Pancreas (tissue), 10 donors: ENCODE measurements at regions not wholly inside any gene's neighbourhood (a gene's known extent, or its start where the extent isn't known, plus 50 kb on each side); places are given as distances from the start of the nearest gene placed in this dataset.

ENCODE experiments used
- ATAC-seq, 4 donors: fragments of 200-7000 bp; cut with Tn5 transposase; one replicate each; pipeline versions ENCODE4 v1.8.0 to v1.9.1; 2020; ENCODE audit warnings: mild to moderate bottlenecking in 4 of 4, moderate library complexity in 4 of 4
- DNase-seq, 6 donors: peaks; one replicate each; pipeline ENCODE4 v3.0.0-alpha.2; 2020
- FAIRE-seq: peaks from 2 replicates; lab custom pipeline; 2012; peaks lifted over from hg19 to GRCh38; lab: Jason Lieb, UNC
- H3K27ac ChIP-seq, 4 donors: fragments of 200-600 bp; sonication (generic); 1 replicate in 3 of 4; 2 replicates in 1 of 4; pipeline versions ENCODE4 v1.5.0 to v1.8.0; 2020
- H3K27me3 ChIP-seq, 4 donors: fragments of 200-600 bp; one replicate each; pipeline ENCODE4 v1.8.0; 2021
- H3K36me3 ChIP-seq, 3 donors: fragments of 200-600 bp; sonication (generic) in 1 of 3; one replicate each; pipeline versions ENCODE4 v1.5.0 to v1.8.0; 2020 to 2021
- H3K4me1 ChIP-seq, 3 donors: fragments of 200-600 bp; one replicate each; pipeline ENCODE4 v1.8.0; 2021
- H3K4me3 ChIP-seq, 4 donors: fragments of 200-600 bp; sonication (generic) in 2 of 4; one replicate each; pipeline versions ENCODE4 v1.5.0 to v1.8.0; 2020 to 2021
- H3K9me3 ChIP-seq, 4 donors: fragments of 200-600 bp; one replicate each; pipeline ENCODE4 v1.8.0; 2021
- WGBS, 2 donors: extraction: QIAGEN DNeasy Blood & Tissue Kit; methylation state at CpG; one replicate each; pipeline ENCODE4 v1.1.7; 2013; 5-methylcytosine and 5-hydroxymethylcytosine counted together
- intact Hi-C, 3 donors: fragments of 100-400 bp; cut with DNase I; formaldehyde crosslinking; loops; one replicate each; pipeline versions ENCODE4 v1.11.1 to v1.14.2; 2022
- TF ChIP-seq, protein P1 (sequence below), 4 donors: fragments of 200-600 bp; sonication (generic) in 3 of 4; IDR thresholded peaks; one replicate each; pipeline versions ENCODE4 v1.5.0 to v1.8.0; 2021; ENCODE audit warnings: antibody characterized with exemption in 4 of 4
- donor health status: healthy with polysubstance abuse.
- donor health status: DM: no; HTN: no; CAD: no; lungs with moderate emphysema.
- donor health status: DM: no; HTN: no; CAD: no.
- donor health status: control.
- donor health status: control.
- donor health status: Bipolar disorder and iron deficiency.
- donor health status: DM: yes; HTN: yes; CAD: no.
- donor health status: DM: no; HTN: no; CAD: no.
- donor health status: DM: no; HTN: no; CAD: no.
- donor health status: DM: yes; HTN: yes; CAD: no.

DNA sequence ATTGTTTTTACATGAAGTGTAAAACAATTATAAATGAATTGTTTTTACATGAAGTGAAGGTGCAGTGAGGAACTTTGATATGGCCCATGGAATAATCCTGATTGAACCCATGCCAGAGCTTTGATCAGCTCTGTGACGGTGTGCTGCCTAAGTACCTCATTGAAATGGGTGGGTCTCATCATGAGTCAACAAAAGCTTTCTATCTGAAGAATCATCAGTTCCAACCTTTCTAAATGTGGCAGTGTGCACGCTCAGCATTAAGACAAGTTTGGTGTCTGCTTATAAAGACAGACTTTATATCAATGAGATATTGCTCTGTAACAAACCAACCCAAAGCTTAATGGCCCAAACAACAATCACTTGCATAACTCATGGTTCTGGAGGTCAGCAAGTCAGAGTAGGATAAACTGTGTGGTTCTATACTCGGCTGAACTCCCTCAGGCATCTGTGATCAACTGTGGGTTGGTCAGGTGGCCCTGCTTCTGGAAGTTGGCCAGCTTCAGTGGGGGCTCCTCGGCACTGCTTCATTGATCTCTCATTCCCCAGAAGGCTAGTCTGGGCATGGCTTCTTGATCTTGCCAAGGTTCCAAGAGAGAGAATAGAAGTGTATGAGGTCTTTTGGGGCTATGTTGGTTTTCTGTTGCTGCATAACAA, 258.0 kb downstream of the LTN1 start:
- 74 to 80% methylated on average over 4 of the region's 4 CpGs for WGBS, 2 donors
- intact Hi-C loops = loop anchor here in 1 of 3 donors (10.0 kb wide), 1 partner anchor 210 kb away; no protein-coding TSS in a partner anchor
- ATAC-seq (no peak), DNase-seq (no peak), FAIRE-seq (no peak)
- no peaks in the 10 kb centered on the region for H3K4me1 ChIP-seq
- no peaks in the 10 kb centered on the region for H3K27me3 ChIP-seq
- H3K4me3 ChIP-seq = no peak overlapping the region
- H3K9me3 ChIP-seq = no peaks in the 10 kb centered on the region
- no peak overlapping the region for H3K27ac ChIP-seq
- H3K36me3 ChIP-seq = no peaks in the 10 kb centered on the region
- TF ChIP-seq, protein P1, sequence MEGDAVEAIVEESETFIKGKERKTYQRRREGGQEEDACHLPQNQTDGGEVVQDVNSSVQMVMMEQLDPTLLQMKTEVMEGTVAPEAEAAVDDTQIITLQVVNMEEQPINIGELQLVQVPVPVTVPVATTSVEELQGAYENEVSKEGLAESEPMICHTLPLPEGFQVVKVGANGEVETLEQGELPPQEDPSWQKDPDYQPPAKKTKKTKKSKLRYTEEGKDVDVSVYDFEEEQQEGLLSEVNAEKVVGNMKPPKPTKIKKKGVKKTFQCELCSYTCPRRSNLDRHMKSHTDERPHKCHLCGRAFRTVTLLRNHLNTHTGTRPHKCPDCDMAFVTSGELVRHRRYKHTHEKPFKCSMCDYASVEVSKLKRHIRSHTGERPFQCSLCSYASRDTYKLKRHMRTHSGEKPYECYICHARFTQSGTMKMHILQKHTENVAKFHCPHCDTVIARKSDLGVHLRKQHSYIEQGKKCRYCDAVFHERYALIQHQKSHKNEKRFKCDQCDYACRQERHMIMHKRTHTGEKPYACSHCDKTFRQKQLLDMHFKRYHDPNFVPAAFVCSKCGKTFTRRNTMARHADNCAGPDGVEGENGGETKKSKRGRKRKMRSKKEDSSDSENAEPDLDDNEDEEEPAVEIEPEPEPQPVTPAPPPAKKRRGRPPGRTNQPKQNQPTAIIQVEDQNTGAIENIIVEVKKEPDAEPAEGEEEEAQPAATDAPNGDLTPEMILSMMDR (IDR thresholded peaks at IDR 0.05) = no peak

DNA sequence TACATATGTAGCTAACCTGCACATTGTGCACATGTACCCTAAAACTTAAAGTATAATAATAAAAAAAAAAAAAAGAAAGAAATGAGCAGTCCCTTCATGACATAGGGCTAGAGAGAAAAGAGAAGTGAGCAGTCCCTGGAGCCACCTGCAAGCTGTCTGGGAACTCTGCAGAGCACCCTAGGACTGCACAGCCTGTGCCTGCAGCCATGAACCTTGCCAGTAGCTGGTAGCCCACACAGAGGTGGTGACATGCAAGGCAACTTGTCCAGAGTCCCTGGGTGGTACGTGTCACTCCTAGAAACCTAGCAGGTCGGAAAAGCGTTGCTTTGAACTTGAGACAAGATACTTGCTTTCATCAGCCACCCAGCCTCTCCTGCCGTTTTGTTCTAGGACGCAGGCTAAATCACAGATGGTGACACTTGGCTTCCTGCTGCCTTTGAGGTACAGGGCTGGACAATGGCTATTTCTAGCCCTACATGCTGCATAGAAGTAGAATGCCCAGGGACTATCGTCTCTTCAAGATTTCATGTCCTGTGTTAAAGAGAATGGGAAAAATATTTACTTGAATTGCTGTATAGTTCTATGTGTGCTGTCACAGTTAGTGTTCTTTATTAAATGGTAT, 260.9 kb downstream of the LTN1 start:
- no peaks in the 10 kb centered on the region for H3K27me3 ChIP-seq
- no peak overlapping the region for H3K4me3 ChIP-seq
- intact Hi-C loops = loop anchor here in 1 of 3 donors (10.0 kb wide), 1 partner anchor 207 kb away; no protein-coding TSS in a partner anchor
- WGBS, 2 donors = 70 to 86% methylated on average over 6 of the region's 6 CpGs
- TF ChIP-seq, protein P1 (IDR thresholded peaks at IDR 0.05) = no peak
- H3K4me1 ChIP-seq = no peaks in the 10 kb centered on the region
- DNase-seq (no peak), ATAC-seq (no peak), FAIRE-seq (no peak)
- no peak overlapping the region for H3K27ac ChIP-seq
- H3K9me3 ChIP-seq = no peaks in the 10 kb centered on the region
- no peaks in the 10 kb centered on the region for H3K36me3 ChIP-seq

DNA sequence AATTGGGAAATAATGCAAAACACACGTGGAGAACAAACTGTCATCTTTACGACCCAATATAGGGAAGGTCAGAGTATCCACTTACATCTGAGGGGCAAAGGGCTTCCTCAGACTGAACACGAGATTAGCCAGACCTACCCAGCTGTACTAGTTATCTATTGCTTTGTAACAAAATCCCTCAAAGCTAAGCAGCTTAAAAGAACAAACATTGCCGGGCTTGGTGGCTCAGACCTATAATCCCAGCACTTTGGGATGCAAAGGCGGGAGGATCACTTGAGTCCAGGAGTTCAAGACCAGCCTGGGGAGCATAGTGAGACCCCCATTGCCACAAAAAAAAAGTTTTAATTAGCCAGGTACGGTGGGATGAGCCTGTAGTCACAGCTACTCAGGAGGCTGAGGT, 262.8 kb downstream of the LTN1 start:
- no peak for FAIRE-seq
- ATAC-seq = no peak
- intact Hi-C loops = loop anchor here in 1 of 3 donors (10.0 kb wide), 1 partner anchor 205 kb away; no protein-coding TSS in a partner anchor

DNA sequence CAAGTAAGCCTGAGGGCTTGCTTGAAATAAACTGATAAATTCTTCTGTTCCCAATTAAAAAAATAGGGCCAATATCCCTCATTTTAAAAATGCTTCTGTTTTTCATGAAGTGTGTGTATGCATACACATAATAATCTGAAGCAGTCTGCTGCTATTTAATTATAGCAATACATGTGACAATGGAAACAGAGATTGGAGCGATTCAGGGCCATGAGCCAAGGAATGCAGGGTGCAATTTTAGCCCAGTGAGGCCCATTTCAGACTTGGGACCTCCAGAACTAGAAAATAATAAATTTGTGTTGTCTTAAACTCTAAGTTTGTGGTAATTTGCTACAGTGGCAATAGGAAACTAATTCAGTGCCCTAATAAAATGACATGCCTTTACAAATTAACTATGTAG, 264.9 kb downstream of the LTN1 start:
- TF ChIP-seq, protein P1 (IDR thresholded peaks at IDR 0.05) = no peak
- no peaks in the 10 kb centered on the region for H3K36me3 ChIP-seq
- H3K4me1 ChIP-seq = no peaks in the 10 kb centered on the region
- no peak overlapping the region for H3K4me3 ChIP-seq
- DNase-seq (no peak), ATAC-seq (no peak), FAIRE-seq (no peak)
- intact Hi-C loops = no loop called here
- WGBS, 2 donors = 69 to 83% methylated on average over 1 of the region's 1 CpG
- H3K27ac ChIP-seq = no peak overlapping the region
- no peaks in the 10 kb centered on the region for H3K27me3 ChIP-seq
- H3K9me3 ChIP-seq = no peaks in the 10 kb centered on the region

More for the DNA sequence above, 262.8 kb downstream of the LTN1 start:
- Histone ChIP-seq H3K9me3 (no peaks in the 10 kb centered on the region), H3K27ac (no peak overlapping the region), H3K4me3 (no peak overlapping the region), H3K4me1 (no peaks in the 10 kb centered on the region), H3K27me3 (no peaks in the 10 kb centered on the region), H3K36me3 (no peaks in the 10 kb centered on the region)
- 77 to 82% methylated on average over 6 of the region's 6 CpGs for WGBS, 2 donors
- no peak for DNase-seq
- TF ChIP-seq, protein P1 (IDR thresholded peaks at IDR 0.05) = no peak

DNA sequence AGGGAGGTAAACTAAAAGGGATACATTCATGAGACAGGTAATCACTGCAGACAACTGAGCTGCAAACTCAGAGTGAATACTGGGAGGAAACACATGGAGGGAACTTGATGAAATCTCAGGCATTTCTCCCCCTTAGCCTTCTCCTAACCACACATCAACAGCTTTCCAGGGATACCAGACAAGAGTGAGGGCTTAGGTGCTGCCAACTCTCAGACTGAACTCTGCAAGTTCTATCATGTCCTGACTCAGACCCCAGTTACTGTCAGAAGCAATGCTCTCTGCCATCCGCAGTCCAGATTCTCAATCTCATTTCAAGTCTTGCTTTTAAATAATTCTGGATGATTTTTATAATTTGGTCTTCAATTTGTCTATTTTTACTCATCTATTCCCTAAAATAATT, 267.3 kb downstream of the LTN1 start:
- no peak overlapping the region for H3K4me3 ChIP-seq
- intact Hi-C loops = no loop called here
- no peak for FAIRE-seq
- no peak for ATAC-seq
- DNase-seq = no peak
- no peaks in the 10 kb centered on the region for H3K27me3 ChIP-seq
- H3K27ac ChIP-seq = no peak overlapping the region
- H3K4me1 ChIP-seq = no peaks in the 10 kb centered on the region
- 93 to 95% methylated on average over 1 of the region's 1 CpG for WGBS, 2 donors
- TF ChIP-seq, protein P1 (IDR thresholded peaks at IDR 0.05) = no peak
- no peaks in the 10 kb centered on the region for H3K36me3 ChIP-seq
- no peaks in the 10 kb centered on the region for H3K9me3 ChIP-seq
